Neural progenitor cell (in vitro differentiated cells): ENCODE measurements at regions not wholly inside any gene's neighbourhood (a gene's known extent, or its start where the extent isn't known, plus 50 kb on each side); places are given as distances from the start of the nearest gene placed in this dataset.

Experiments used
- DNase-seq: peaks from one replicate; pipeline ENCODE4 v3.0.0-alpha.2; 2016; ENCODE audit warnings: low spot score
- H2AFZ ChIP-seq: fragments of 200-600 bp; sonication (generic); replicated peaks from 2 replicates; pipeline ENCODE4 v1.6.1; 2016; ENCODE audit warnings: antibody characterized with exemption
- H3F3A ChIP-seq: fragments of 200-600 bp; sonication (generic); 2 replicates; pipeline ENCODE4 v1.6.1; 2016; ENCODE audit warnings: antibody characterized with exemption, low read depth
- H3K27ac ChIP-seq: fragments of 200-600 bp; sonication (generic); 2 replicates; pipeline ENCODE4 v1.5.1; 2016; ENCODE audit warnings: mild to moderate bottlenecking
- H3K27me3 ChIP-seq: fragments of 200-600 bp; sonication (generic); 2 replicates; pipeline ENCODE4 v1.6.1; 2016; ENCODE audit warnings: mild to moderate bottlenecking, moderate library complexity
- H3K36me3 ChIP-seq: fragments of 200-600 bp; sonication (generic); 2 replicates; pipeline ENCODE4 v1.5.1; 2016
- H3K4me1 ChIP-seq: fragments of 200-600 bp; sonication (generic); 2 replicates; pipeline ENCODE4 v1.6.1; 2016; ENCODE audit warnings: mixed run types
- H3K4me2 ChIP-seq: fragments of 200-600 bp; sonication (generic); 2 replicates; pipeline ENCODE4 v1.6.1; 2016
- H3K4me3 ChIP-seq: fragments of 200-600 bp; sonication (generic); 2 replicates; pipeline ENCODE4 v1.5.1; 2016
- H3K79me2 ChIP-seq: fragments of 200-600 bp; sonication (generic); 2 replicates; pipeline ENCODE4 v1.6.1; 2016; ENCODE audit warnings: low read depth
- H3K9ac ChIP-seq: fragments of 200-600 bp; sonication (generic); 2 replicates; pipeline ENCODE4 v1.6.1; 2016
- H3K9me3 ChIP-seq: fragments of 200-600 bp; sonication (generic); 2 replicates; pipeline ENCODE4 v1.5.1; 2016; ENCODE audit warnings: low read depth
- H4K20me1 ChIP-seq: fragments of 200-600 bp; sonication (generic); 2 replicates; pipeline ENCODE4 v1.6.1; 2016; ENCODE audit warnings: low read depth
- H3K27ac Mint-ChIP-seq: 3 replicates; pipeline ENCODE4 v1.8.0; 2021; ENCODE audit warnings: mixed read lengths
- H3K27me3 Mint-ChIP-seq: 2 replicates; pipeline ENCODE4 v1.8.0; 2022; ENCODE audit warnings: low read depth, mild to moderate bottlenecking, inconsistent platforms, moderate library complexity, mixed read lengths; ENCODE audit not compliant: insufficient read depth
- H3K36me3 Mint-ChIP-seq: 3 replicates; pipeline ENCODE4 v1.8.0; 2021; ENCODE audit warnings: mixed read lengths
- H3K4me1 Mint-ChIP-seq: 3 replicates; pipeline ENCODE4 v1.8.0; 2021; ENCODE audit warnings: mixed read lengths
- H3K4me3 Mint-ChIP-seq: 3 replicates; pipeline ENCODE4 v1.8.0; 2021; ENCODE audit warnings: mild to moderate bottlenecking, moderate library complexity, mixed read lengths
- H3K9me3 Mint-ChIP-seq: 3 replicates; pipeline ENCODE4 v1.8.0; 2020; ENCODE audit warnings: mixed read lengths
- CTCF ChIP-seq: fragments of 200-600 bp; sonication (generic); IDR thresholded peaks from 2 replicates; pipeline ENCODE4 v1.5.1; 2017; ENCODE audit warnings: antibody characterized with exemption, mild to moderate bottlenecking
- EZH2 ChIP-seq: fragments of 200-600 bp; sonication (generic); IDR thresholded peaks from 2 replicates; pipeline ENCODE4 v1.6.1; 2017; ENCODE audit warnings: antibody characterized with exemption, mild to moderate bottlenecking, moderate library complexity
- EZH2phosphoT487 ChIP-seq: fragments of 200-600 bp; sonication (generic); IDR thresholded peaks from 2 replicates; pipeline ENCODE4 v1.6.1; 2017; ENCODE audit warnings: antibody characterized with exemption

- H3K79me2 ChIP-seq, result no peaks in the 10 kb centered on the region
- H3K4me3 ChIP-seq, result no peak overlapping the region
- Mint-ChIP-seq H3K36me3 (no peaks in the 10 kb centered on the region), H3K4me1 (peaks cover 21% of the 10 kb centered on the region), H3K4me3 (no peak overlapping the region), H3K9me3 (peaks cover 6% of the 10 kb centered on the region), H3K27ac (no peak overlapping the region), H3K27me3 (no peaks in the 10 kb centered on the region)
- no peaks in the 10 kb centered on the region for H3K27me3 ChIP-seq
- DNase-seq, result no peak
- H4K20me1 ChIP-seq, result no peaks in the 10 kb centered on the region
- H3F3A ChIP-seq, result peaks cover 11% of the 10 kb centered on the region
- TF ChIP-seq EZH2 (no peak), CTCF (no peak), EZH2phosphoT487 (no peak)
- H3K36me3 ChIP-seq, result no peaks in the 10 kb centered on the region
- H2AFZ ChIP-seq, result no peak overlapping the region
- no peak overlapping the region for H3K27ac ChIP-seq
- no peak overlapping the region for H3K4me2 ChIP-seq
- no peak overlapping the region for H3K9ac ChIP-seq
- H3K9me3 ChIP-seq, result no peaks in the 10 kb centered on the region
- H3K4me1 ChIP-seq, result peaks cover 11% of the 10 kb centered on the region
Measured at GRCh38 chr12:14068961-14069360, 87.6 kb upstream of the GRIN2B start.

GRCh38 chr12:14071833-14072232 is 90.4 kb upstream of the GRIN2B start:
- no peak overlapping the region for H2AFZ ChIP-seq
- H3K9ac ChIP-seq, result no peak overlapping the region
- no peaks in the 10 kb centered on the region for H3K27me3 ChIP-seq
- Mint-ChIP-seq H3K36me3 (no peaks in the 10 kb centered on the region), H3K27me3 (no peaks in the 10 kb centered on the region), H3K4me3 (no peak overlapping the region), H3K4me1 (peaks cover 11% of the 10 kb centered on the region), H3K9me3 (peaks cover 4% of the 10 kb centered on the region), H3K27ac (no peak overlapping the region)
- no peaks in the 10 kb centered on the region for H3F3A ChIP-seq
- H4K20me1 ChIP-seq, result no peaks in the 10 kb centered on the region
- TF ChIP-seq EZH2phosphoT487 (no peak), CTCF (no peak), EZH2 (no peak)
- no peaks in the 10 kb centered on the region for H3K79me2 ChIP-seq
- H3K27ac ChIP-seq, result no peak overlapping the region
- DNase-seq, result no peak
- no peak overlapping the region for H3K4me2 ChIP-seq
- no peak overlapping the region for H3K4me3 ChIP-seq
- no peaks in the 10 kb centered on the region for H3K36me3 ChIP-seq
- H3K4me1 ChIP-seq, result no peaks in the 10 kb centered on the region
- H3K9me3 ChIP-seq, result no peaks in the 10 kb centered on the region

GRCh38 chr12:14072987-14073386 is 91.6 kb upstream of the GRIN2B start:
- H3K9me3 ChIP-seq, result no peaks in the 10 kb centered on the region
- no peaks in the 10 kb centered on the region for H3K79me2 ChIP-seq
- no peaks in the 10 kb centered on the region for H3K36me3 Mint-ChIP-seq
- H3K4me3 ChIP-seq, result no peak overlapping the region
- no peaks in the 10 kb centered on the region for H3K4me1 ChIP-seq
- no peak overlapping the region for H3K27ac ChIP-seq
- peaks cover 11% of the 10 kb centered on the region for H3K4me1 Mint-ChIP-seq
- no peaks in the 10 kb centered on the region for H3K27me3 Mint-ChIP-seq
- H2AFZ ChIP-seq, result no peak overlapping the region
- H3K4me3 Mint-ChIP-seq, result no peak overlapping the region
- no peak for DNase-seq
- no peak overlapping the region for H3K9ac ChIP-seq
- H3K4me2 ChIP-seq, result no peak overlapping the region
- H4K20me1 ChIP-seq, result no peaks in the 10 kb centered on the region
- H3K9me3 Mint-ChIP-seq, result peaks cover 6% of the 10 kb centered on the region
- no peaks in the 10 kb centered on the region for H3K36me3 ChIP-seq
- H3K27me3 ChIP-seq, result no peaks in the 10 kb centered on the region
- no peak overlapping the region for H3K27ac Mint-ChIP-seq
- H3F3A ChIP-seq, result no peaks in the 10 kb centered on the region
- no peak for TF ChIP-seq CTCF
- TF ChIP-seq EZH2, result no peak
- no peak for TF ChIP-seq EZH2phosphoT487
